AG20443 (cell line): ENCODE measurements at regions not wholly inside any gene's neighbourhood (a gene's known extent, or its start where the extent isn't known, plus 50 kb on each side); places are given as distances from the start of the nearest gene placed in this dataset.
A peak's percentile ranks its signal among the peaks of the same experiment; 100 is the strongest.
"Not testable (repeated sequence)": the region's sequence is repeated elsewhere in the genome, so short reads cannot be mapped to it uniquely, and the experiment has no call there.

Experiments
- DNase-seq: peaks from one replicate; pipeline ENCODE4 v3.0.0; 2012; ENCODE audit warnings: low spot score, mixed read lengths

DNA sequence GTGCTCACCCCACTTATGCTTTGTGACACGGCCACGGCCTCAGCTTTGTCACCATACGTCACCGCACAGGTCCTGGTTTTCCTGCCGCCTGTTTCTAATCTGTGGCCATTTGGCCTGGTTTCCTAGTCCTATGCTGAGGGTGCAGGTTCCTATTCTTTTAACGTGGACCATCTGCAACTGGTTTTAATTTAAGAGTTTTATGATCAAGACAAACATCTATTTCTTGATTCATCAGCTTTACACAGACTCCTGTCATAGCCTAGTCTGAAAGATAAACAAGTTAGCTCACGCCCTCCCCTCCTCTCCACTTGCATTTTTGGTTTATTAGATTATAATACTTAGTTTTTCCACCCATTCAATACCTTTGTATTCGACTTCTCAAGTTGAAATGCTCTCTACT, 97.5 kb upstream of the RPS6KA2 start:
- no peak for DNase-seq

DNA sequence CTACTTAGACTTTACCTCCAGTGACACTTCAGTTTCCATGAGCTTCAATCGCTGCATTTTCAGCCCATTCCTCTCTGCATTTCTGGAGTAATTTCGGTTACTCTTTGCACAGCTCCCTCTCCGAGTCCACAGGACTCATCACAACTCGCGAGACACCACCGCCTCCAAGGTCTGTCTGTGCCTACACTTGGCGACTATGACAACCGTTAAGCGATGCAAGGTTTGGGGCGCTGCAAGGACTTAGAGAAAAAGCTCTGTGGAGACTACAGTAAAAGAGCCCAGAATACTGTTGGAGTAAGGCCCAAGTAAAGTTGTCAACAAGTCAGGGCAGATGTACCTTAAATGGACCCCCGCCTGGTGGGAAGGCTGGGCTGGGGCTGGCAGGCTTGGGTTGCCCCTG, 95.7 kb upstream of the RPS6KA2 start:
- DNase-seq: no peak

DNA sequence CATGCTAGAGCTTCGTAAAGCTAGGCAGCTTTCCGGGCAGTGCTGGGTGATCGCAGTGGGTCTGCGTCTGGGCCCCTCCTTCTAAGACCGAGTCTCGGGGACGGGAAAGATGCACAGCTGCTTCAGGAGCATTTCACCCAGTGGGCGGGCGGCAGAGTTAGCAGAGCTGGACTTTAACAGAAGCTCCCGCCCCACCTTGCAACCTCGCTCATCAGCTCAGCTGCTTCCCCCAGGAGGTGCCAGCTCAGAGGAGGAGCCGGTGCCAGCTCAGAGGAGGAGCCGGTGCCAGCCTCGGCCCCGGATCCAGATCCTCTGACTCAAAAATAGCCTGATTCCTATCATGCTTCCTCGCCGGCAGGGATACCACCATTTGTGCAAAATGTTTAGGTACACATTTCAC, 94.5 kb upstream of the RPS6KA2 start:
- DNase-seq: no peak

DNA sequence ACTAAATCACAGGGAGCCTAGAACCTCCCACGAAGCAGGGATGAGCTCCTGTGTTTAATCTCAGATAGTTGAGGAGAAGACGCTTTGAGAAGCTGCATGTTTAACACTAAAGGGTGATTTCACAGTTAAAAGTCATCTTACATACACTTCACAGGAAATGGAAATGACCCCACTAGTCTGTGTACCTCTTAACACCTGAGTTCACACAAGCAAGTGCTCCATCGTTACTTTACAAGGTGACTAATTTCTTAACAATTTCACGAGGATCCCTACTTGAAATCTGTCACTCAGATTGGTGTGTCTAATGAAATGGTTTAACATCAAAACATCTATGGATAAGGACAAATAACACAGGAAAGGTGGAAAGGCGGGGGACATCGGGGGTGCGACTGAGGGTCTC, 93.8 kb upstream of the RPS6KA2 start:
- DNase-seq: no peak

DNA sequence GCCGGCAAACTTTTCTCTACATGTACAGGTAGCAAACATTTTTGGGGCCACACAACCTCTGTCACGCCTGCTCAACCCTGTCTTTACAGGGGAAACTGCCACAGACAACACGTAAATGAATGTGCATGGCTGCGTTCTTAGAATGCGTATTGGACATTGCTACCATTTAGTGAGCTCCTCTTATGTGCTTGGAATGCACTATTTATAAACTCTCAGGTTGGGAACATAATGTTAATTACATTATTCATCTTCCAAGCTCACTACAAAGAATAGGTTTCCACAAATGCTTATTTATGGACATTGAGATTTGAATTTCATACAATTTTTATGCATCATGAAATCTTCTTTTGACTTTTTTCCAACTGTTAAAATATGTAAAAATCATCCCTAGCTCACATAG, 92.0 kb upstream of the RPS6KA2 start:
- DNase-seq: no peak

DNA sequence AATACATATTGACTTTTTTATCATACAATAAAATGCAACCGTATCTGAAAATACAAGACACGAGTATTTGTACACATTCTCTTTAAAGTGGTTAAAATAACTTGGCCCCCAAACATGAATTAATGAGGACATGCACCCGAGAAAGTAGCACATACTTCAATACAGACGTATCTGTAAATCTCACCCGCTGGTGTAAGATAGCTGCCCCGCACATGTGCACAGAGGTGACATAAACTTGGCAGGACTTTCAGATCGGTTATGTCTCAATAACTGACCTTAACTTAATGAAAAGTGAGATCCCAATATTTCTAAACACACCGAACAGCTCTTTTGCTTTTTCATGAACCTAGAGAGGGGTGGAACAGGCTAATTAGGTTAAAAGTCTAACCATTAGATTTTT, 91.5 kb upstream of the RPS6KA2 start:
- DNase-seq: no peak

DNA sequence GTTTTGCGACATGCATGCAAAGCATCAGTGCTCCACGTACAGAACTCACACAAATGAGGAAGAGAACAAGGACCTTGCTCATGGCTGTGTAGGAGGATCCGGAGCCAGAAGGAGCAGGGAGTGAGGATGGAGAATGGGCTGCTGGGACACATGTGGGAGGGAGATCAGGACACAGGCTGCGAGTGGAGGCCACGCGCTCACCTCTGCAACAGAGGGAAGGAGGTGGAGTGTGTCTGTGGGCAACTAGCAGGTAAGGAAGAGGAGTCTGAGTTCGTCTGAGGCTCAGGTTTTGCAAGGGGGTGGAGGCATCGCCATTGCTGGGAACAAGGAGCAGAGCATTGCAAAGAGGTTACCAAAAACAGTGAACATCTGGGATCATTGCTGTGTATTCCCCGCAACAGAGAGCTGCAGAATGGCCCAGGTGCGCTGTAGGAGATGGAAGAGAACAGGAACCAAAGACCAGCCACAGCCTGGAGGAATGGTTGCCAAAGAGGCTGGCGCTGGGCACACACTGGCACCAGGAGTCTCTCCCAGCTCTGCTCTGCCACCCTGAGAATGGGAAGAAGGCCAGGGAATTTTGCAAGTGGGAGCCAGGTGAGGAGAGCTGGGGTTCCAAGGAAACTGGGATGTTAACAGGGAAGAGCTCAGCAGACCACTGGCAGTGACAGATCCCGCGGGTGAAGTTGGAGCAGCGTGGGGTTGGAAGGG, 90.0 kb upstream of the RPS6KA2 start:
- no peak for DNase-seq

DNA sequence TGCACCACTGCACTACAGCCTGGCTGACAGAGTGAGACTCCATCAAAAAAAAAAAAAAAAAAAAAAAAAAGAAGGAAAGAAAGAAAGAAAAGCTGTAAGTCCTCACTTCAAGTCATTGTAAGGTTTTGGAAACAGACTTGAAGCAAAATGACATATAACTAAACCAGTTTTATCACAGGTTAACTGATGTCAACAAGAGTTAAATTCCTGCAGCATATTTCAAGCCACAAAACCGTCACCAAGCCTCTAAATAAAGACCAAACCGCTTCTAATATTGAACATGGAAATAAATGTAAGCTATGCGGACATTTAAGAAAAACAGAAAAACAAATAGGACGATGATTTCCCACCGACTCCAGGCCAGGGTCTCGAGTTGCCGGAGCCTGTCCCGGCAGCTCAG, 88.9 kb upstream of the RPS6KA2 start:
- no peak for DNase-seq

DNA sequence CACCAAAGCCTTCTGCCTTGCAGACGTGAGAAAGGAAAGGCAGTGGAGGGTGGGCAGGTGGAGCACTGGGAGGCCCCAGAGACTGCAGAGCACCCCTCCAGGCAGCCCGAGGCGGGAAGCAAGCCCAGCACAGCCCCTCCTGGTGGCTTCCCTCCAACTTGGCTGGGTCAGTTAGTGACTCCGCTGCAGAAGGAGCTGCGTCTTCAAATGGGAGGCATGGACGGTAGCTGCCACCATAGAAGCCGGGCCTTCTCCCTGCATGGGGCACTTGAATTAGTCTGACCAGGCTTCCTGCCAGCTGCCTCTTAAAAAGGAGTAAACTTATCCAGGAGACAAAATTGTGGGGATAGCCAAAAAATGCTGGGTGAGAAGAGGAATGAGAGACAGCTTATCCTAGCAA, 88.0 kb upstream of the RPS6KA2 start:
- no peak for DNase-seq

DNA sequence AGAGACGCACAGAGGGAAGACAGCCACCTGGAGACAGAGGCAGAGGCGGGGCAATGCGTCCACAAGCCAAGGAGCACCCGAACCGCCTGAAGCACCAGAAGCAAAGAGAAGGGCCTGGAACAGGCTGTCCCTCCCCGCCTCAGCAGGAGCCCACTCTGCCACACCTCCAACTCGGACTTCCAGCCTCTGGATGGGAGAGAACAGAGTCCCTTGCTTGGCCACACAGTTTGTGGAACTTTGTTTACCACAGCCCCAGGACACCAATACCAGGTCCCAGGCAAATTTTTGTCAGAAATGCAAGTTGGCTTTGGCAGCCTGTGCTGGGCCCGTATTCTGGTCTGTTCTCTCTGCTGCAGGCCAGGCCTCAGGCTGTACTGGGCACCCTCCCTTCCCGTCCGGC, 87.5 kb upstream of the RPS6KA2 start:
- no peak for DNase-seq

DNA sequence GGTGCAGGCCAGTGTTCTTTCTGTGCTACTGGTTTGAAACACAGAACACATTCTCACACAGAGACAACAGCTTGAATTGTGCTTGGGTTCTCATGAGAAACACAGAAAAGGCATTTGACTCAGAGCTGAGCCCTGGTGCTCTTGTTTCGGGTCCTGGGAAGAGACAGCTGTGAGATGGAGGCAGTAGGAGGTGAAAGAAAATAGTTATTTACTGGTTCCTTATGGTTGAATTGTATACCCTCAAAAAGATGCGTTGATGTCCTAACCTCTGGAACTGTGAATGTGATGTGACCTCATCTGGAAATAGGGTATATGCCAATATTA, 87.1 kb upstream of the RPS6KA2 start:
- DNase-seq: no peak

DNA sequence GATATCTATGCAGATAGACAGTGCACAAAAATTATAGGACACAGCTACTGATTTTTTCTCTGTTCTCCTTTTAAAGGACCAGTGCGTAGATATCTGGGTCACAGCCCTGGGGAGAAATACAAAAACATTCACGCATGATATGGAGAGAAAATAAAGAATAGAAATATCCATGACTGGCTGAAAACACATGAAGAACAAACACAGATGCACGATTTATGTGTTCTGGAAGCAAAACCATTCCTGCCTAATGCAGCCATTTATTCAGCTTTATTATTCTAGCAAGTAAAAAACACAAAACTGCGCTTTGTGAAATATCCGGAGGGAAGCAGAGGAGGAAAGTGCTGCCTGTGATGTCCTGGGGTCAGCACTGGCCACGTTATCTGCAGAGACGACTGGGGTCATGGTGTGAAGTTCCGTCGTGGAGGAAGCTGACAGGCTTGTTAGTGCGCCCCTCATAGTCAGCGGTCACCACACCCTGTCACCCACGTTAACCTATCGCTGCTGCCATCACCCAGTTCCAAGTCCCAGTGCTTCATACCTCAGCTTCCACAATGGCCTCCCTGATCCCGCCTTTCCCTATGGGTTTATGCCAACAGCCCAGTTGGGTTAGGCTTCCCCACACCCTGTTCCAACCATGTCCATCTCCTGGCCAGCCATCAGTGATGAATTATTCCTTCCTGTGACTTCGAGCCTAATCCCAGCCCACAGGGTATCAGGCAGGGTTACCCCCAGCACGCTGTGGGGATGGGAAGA, 86.6 kb upstream of the RPS6KA2 start:
- no peak for DNase-seq

DNA sequence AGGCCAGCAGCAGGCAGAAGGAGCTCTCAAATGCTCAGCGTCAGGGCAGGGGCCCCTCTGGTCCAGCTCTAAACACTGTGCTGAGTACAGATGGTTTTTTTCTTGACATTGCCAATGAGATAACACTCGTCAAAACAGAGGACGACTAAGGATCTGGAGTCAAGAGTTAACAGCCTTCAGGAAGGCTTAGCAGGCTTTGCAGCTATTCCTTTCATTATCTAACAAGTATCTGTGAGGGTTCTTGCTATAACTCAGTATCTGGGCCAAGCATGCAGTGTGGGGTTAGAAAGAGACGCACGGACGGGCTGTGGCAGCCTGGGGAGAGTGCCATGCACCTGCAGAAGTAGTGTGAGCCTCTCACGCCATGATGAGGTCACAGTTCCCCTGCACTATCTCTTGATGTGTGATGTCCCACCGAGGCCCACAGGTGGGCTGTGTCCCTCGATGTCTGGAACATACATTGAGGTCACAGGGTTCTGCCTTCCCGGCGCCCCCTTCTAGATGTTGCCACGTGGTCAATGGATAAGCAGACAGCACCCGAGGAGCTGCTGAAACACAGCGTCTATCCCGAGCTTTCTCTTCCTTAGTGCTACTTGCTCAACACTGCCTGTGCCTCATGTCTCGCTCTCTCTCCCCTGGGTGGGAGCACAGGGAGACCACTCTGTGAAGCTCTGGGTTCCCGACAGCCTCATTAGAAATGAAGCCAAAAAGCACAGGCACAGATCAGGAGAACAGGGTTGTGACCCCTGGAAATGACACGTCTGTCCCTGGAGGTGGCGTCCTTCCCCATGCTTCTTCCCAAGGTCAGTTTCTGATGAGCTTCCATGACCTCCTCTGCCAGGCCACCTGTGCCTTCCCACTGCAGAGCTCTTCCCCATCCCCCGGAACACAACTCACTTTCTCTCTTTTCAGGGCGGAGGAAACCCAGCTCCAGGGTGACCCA, 85.5 kb upstream of the RPS6KA2 start:
- no peak for DNase-seq

DNA sequence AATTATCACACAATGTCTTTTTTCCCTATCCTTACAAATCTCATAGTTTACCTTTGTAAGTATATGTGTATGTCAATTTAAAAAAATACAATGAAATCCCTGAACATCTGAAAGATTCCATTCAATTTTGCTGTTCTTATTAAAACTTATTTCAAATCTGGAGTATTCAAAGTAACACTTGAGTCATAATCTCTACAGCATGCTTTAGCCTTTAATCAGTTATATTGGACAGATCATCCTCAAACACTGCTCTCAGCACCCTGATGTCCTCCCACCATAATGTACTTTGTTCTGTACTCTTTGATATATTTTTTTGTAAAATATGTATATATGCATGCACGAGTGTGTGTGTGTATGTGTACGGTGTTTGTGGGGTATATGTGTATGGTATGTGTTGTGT, 83.0 kb upstream of the RPS6KA2 start:
- no peak for DNase-seq

DNA sequence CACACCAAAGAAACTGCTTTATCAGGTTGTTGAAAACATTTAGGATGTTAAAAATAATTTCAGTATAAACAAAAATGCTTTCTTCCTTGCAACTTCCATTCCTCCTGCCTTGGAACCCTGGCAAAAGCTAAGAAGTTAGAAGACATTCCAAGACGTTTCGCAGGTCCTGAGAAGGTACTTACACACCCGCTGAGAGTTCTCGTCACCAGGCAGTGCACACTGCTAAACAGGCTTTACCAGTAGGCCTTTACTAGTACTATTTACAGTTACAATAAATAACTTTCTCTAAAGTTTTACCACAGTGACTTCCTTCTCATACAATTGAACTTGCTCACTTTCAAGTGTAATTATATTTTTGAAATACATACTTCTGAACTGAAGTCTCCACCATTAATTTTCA, 81.4 kb upstream of the RPS6KA2 start:
- DNase-seq: no peak

DNA sequence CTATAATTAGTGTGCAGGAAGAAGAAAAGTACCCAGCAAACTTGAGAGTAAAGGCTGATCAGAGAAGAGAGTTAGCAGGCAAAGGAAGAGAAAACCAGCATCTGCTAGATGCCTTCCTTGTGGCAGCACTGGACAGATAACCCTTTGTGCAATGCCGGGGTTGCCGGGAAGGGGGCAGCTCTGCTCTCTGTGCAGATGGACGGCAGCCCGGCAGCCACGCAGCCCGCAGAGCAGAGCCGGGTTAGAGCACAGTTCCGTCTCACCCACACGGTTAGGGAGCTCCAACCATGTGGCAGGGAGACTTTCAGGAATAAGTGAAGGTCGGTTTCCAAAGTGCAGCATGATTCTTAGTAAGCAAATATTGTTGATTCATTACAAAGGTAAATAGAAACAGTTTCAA, 80.0 kb upstream of the RPS6KA2 start:
- DNase-seq: peak; percentile 77

DNA sequence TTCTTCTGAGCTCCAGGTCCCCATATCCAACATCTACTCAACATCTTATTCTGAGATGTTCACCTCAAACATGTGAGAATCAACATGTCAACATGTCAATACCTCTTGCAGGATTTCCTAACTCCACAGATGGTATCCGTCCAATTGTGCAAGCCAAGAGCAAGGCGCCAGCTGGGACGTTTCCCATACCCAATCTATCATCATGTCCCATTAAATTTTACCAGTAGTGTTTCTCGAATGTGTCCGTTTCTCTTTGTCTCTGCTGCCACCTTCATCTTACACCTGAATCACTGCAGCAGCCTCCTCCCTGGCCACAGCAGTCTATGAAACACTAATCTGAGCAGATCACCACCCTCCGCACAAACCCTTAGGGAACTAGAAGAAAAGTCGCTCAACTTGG, 78.0 kb upstream of the RPS6KA2 start:
- DNase-seq: no peak

DNA sequence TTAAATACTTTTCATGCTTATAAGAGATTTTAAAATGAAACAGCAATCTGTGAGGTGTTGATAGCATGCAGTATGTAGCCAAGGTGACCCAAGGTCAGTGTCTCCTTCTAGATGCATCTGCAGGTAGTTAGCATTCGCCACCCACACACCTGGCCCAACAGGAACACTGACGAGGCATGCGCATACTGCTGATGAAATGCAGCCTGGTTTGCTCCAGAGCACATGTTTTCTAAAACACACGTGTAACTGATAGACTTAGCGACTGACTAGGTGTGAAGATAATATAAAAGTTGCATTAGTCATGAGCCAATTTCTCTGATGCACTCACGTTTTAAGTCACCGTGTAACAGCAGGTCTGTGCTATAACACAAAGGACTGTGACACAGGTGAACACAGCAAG, 77.1 kb upstream of the RPS6KA2 start:
- DNase-seq: no peak

DNA sequence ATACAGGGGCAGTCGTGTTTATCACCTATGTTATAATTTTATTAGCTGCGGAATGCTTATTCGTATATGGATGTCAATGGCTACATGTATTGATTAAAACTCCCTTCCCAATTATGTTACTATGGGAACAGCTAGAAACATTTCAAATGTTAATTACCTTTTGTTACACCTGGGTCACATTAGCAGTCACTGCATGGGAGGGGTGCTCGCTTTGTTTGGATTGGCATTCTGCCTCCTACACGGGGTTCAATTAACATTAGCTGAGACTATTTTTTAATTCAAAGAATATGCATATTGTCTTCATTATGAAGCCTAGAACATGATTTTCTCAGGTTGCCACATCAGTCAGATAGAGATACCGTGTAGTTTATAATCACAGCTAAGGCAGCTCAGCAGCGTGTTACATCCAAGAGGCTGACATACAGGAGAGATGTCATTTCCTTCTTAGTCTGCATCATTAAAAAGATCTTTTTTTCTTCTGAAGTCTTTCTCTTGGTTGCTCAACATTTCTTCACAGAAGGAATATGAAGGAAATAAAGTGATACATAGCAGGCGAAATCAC, 76.2 kb upstream of the RPS6KA2 start:
- DNase-seq: no peak

DNA sequence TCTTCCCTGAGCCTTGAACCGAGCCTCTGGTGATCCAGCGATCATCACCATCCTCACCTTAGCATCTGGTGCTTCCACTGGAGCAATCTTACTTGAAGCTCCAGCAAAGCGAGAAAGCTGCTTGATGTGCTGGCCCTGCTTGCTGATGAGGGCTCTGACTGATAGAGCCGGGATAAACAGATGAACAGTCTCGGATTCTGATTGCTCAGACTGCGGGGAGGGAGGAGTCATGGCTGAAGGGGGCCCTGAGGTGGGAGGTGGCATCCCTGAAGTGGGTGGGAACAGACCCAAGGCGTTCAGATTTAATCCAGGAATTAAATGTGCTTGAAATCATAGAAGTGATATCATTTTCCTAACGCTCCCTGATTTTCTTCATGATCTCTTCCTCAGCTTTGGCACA, 74.4 kb upstream of the RPS6KA2 start:
- DNase-seq: not testable (repeated sequence)

DNA sequence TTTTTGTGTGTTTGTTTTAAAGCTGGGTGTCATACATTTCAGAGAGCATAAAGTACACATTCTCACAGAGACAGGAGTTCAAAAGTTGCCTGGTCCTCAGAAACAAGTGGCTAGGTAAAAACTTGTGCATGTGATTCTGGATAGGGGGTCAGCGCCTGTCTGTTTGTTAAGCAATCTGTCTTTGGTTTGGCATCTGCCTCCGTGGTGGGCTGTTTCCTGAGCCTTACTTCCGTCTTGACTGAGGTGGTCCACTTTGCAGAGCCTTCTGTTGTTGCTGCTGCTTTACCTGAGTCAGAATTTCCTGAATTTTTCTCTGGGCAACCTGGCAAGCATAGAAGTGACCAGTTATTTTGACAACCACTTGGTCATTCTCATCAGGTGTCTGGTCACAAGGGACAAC, 73.8 kb upstream of the RPS6KA2 start:
- DNase-seq: not testable (repeated sequence)

DNA sequence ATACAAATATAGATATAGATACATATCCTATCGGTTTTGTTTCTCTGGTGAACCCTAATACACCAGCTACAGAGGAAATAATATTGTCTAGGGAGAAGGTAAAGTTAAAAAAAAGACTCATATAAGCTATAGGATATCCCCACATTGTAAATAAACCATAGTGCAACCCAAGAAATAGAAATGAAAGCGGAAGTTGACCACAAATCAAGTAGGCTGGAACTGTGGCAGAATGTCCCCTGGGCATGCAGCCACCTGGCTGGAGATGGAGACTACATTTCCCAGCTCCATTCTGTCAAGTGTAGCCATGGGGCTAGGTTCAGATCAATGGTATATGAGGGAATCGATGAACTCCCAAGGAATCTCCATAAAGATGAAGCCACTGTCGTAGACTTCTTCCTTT, 70.1 kb upstream of the RPS6KA2 start:
- DNase-seq: no peak

DNA sequence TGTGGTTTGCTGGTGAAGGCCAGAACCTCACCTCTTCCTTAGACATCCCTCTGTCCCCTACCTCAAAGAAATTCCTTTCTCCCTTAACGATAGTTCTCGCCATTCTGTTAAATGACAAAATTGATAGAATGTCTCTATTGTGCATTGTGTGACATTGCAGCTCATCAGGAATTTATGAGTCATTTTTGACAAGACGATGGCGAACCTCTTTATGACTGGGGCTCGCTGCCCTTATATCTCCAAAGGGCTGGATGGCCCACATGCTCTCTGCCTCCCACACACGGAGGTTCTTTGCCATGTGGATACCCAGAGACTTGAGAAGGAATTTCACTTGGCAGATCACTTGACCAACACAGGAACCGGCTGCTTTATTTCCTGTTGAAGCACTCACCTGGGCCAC, 66.8 kb upstream of the RPS6KA2 start:
- no peak for DNase-seq
